GM12878 (cell line): ENCODE measurements at regions not wholly inside any gene's neighbourhood (a gene's known extent, or its start where the extent isn't known, plus 50 kb on each side); places are given as distances from the start of the nearest gene placed in this dataset.

Source experiments
- ATAC-seq: fragments of 200-7000 bp; cut with Tn5 transposase; 3 replicates; pipeline ENCODE4 v1.9.1; 2020; ENCODE audit warnings: mild to moderate bottlenecking, moderate library complexity
- BruUV-seq: library from RNA; stranded (reverse); fragments of 400-500 nt; replicated peaks from 2 replicates; lab custom pipeline; 2021; lab: Mats Ljungman, UMichigan
- CTCF ChIA-PET: fragments of 300-600 bp; sonication (Branson Sonifier 250); formaldehyde crosslinking; extraction: SDS; loops from one replicate; lab custom pipeline; 2021; ENCODE audit warnings: inconsistent platforms; lab: Yijun Ruan, JAX
- POLR2A ChIA-PET: fragments of 350-600 bp; formaldehyde crosslinking; extraction: SDS; loops from one replicate; lab custom pipeline; 2021; ENCODE audit warnings: inconsistent platforms; lab: Charles Lee
- RAD21 ChIA-PET: fragments of 300-600 bp; sonication (Branson Sonifier 250); formaldehyde crosslinking; loops from one replicate; lab custom pipeline; 2023; ENCODE audit warnings: antibody characterized with exemption; ENCODE audit not compliant: unreplicated experiment; lab: Charles Lee
- SMC1A ChIA-PET: fragments of 300-600 bp; sonication (Branson Sonifier 250); formaldehyde crosslinking; loops from one replicate; lab custom pipeline; 2023; ENCODE audit not compliant: unreplicated experiment, uncharacterized antibody; lab: Charles Lee
- DNase-seq: peaks from one replicate; pipeline ENCODE4 v3.0.0-alpha.2; 2011; ENCODE audit warnings: low read depth, low spot score
- FAIRE-seq: peaks from 3 replicates; lab custom pipeline; 2011; peaks lifted over from hg19 to GRCh38; lab: Jason Lieb, UNC
- H2AFZ ChIP-seq: 2 replicates; pipeline ENCODE4 v1.6.0; 2011; ENCODE audit warnings: low read depth, low read length, control low read depth; ENCODE audit not compliant: control insufficient read depth
- H3K27ac ChIP-seq: 2 replicates; pipeline ENCODE4 v1.5.1; 2011; ENCODE audit warnings: control low read depth; ENCODE audit not compliant: control insufficient read depth, insufficient read depth
- H3K27me3 ChIP-seq, 2 experiments: replicated peaks in 1 of 2; 2 replicates each; pipeline versions ENCODE4 v1.6.0 to v1.6.1; 2011; ENCODE audit warnings: low read length in 1 of 2; ENCODE audit not compliant: control insufficient read depth in 2 of 2, insufficient read depth in 2 of 2
- H3K36me3 ChIP-seq, 2 experiments: 2 replicates each; pipeline ENCODE4 v1.5.1; 2011; ENCODE audit warnings: low read length in 1 of 2; ENCODE audit not compliant: control insufficient read depth in 2 of 2, insufficient read depth in 2 of 2
- H3K4me1 ChIP-seq: 2 replicates; pipeline ENCODE4 v1.6.1; 2011; ENCODE audit warnings: mild to moderate bottlenecking, low read length, moderate library complexity, mixed read lengths; ENCODE audit not compliant: control insufficient read depth, insufficient read depth
- H3K4me2 ChIP-seq: 2 replicates; pipeline ENCODE4 v1.6.0; 2011; ENCODE audit warnings: control low read depth; ENCODE audit not compliant: control insufficient read depth, insufficient read depth
- H3K4me3 ChIP-seq: fragments of 200-600 bp; sonication (generic); 2 replicates; pipeline ENCODE4 v1.5.1; 2016
- H3K79me2 ChIP-seq: 2 replicates; pipeline ENCODE4 v1.6.0; 2011; ENCODE audit warnings: low read length; ENCODE audit not compliant: control insufficient read depth, insufficient read depth
- H3K9ac ChIP-seq: 2 replicates; pipeline ENCODE4 v1.8.0; 2011; ENCODE audit warnings: low read length, control low read depth, mixed read lengths; ENCODE audit not compliant: control insufficient read depth, insufficient read depth
- H3K9me3 ChIP-seq: replicated peaks from 3 replicates; pipeline ENCODE4 v1.5.1; 2011; ENCODE audit warnings: mild to moderate bottlenecking, low read length; ENCODE audit not compliant: control insufficient read depth, insufficient read depth
- H4K20me1 ChIP-seq: 2 replicates; pipeline ENCODE4 v1.6.0; 2011; ENCODE audit not compliant: control insufficient read depth, insufficient read depth
- ASH2L ChIP-seq: fragments of 300-600, 200-600 bp; sonication (generic); IDR thresholded peaks from 2 replicates; pipeline ENCODE4 v1.6.1; 2017; ENCODE audit warnings: low read depth, mild to moderate bottlenecking, borderline replicate concordance
- CHD2 ChIP-seq: IDR thresholded peaks from 2 replicates; pipeline ENCODE4 v1.6.1; 2011; ENCODE audit warnings: low read depth, low read length, improper control_type of control experiment, borderline replicate concordance
- IKZF1 ChIP-seq: fragments of 450-650 bp; conservative IDR thresholded peaks from 2 replicates; pipeline ENCODE4 v1.6.1; 2017; ENCODE audit warnings: antibody characterized with exemption, mild to moderate bottlenecking
- MXI1 ChIP-seq: fragments of 150-350 bp; IDR thresholded peaks from 2 replicates; pipeline ENCODE4 v1.6.1; 2011; ENCODE audit warnings: low read depth, mild to moderate bottlenecking, inconsistent platforms, low read length, improper control_type of control experiment
- NFYA ChIP-seq: IDR thresholded peaks from 2 replicates; pipeline ENCODE4 v1.6.1; 2011; ENCODE audit warnings: low read depth, mild to moderate bottlenecking, low read length, improper control_type of control experiment, borderline replicate concordance
- POLR2AphosphoS2 ChIP-seq: IDR thresholded peaks from 2 replicates; pipeline ENCODE4 v1.6.1; 2011; ENCODE audit warnings: low read depth, mild to moderate bottlenecking, low read length, improper control_type of control experiment, moderate library complexity
- POLR2AphosphoS5 ChIP-seq: IDR thresholded peaks from 2 replicates; pipeline ENCODE4 v1.6.1; 2011; ENCODE audit warnings: mild to moderate bottlenecking, low read length, inconsistent platforms
- RBBP5 ChIP-seq: fragments of 200-600 bp; sonication (generic); conservative IDR thresholded peaks from 2 replicates; pipeline ENCODE4 v1.6.1; 2016
- SIX5 ChIP-seq: IDR thresholded peaks from 2 replicates; pipeline ENCODE4 v1.6.1; 2011; ENCODE audit warnings: mild to moderate bottlenecking, low read depth, low read length, moderate library complexity; ENCODE audit not compliant: severe bottlenecking
- SMARCA5 ChIP-seq: fragments of 450-650 bp; IDR thresholded peaks from 2 replicates; pipeline ENCODE4 v1.6.1; 2017; ENCODE audit warnings: mild to moderate bottlenecking
- STAT1 ChIP-seq: fragments of 450-650 bp; conservative IDR thresholded peaks from 2 replicates; pipeline ENCODE4 v1.6.1; 2014; ENCODE audit warnings: antibody characterized with exemption, mild to moderate bottlenecking
- WGBS: methylation state at CpG from one replicate; pipeline ENCODE4 v1.1.6; 2016; ENCODE audit warnings: low lambda C conversion rate; ENCODE audit not compliant: insufficient replicate concordance, insufficient coverage; ENCODE audit errors: missing lambda C conversion rate; 5-methylcytosine and 5-hydroxymethylcytosine counted together
- in situ Hi-C: fragments of 300-500 bp; cut with MboI; formaldehyde crosslinking; loops from 9 replicates; pipeline ENCODE4 v1.14.3; 2018; ENCODE audit warnings: mixed read lengths
- intact Hi-C: fragments of 100-400 bp; cut with micrococcal nuclease; formaldehyde crosslinking; loops from one replicate; pipeline ENCODE4 v1.14.2; 2022; ENCODE audit not compliant: unreplicated experiment
- TF ChIP-seq, protein P1 (sequence below): fragments of 450-650 bp; IDR thresholded peaks from 2 replicates; pipeline ENCODE4 v1.6.1; 2017; ENCODE audit warnings: mild to moderate bottlenecking, moderate library complexity

DNA sequence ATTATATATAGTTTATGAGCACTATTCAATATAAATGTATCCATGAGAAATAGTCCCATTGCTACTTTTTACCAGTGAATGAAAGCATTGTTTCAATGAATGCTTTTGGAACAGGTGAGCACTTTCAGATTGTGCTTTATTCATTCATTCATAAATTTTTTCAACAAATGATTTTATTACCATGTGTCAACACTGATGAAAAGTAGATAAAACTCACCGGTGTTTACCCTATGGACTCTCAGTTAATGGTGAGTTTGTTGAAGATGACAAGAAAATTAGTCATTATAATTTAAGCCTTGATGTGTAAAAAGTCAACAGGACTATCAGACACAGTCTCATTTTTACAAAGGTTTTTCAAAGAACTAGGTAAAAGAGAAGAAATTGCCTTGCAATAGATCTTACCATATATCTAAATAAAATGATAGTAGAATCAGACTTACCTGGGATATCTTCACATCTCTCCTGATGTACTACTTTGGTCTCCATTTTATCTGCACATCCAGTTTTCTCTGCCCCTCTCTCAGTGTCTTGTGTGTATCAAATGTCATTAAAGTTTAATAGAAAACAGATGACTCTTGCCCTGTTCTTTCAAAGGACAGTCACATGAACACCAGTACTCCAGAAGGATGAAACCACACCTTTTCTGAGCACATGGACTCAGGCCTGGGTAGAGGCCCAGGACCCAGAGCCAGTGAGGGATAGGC lies 325.3 kb upstream of the RND3 start:
- in situ Hi-C loops = no loop called here
- Histone ChIP-seq H3K4me2 (no peak overlapping the region), H3K27ac (no peak overlapping the region), H3K79me2 (no peaks in the 10 kb centered on the region), H4K20me1 (no peaks in the 10 kb centered on the region), H2AFZ (no peak overlapping the region), H3K9ac (no peak overlapping the region), H3K36me3 (no peaks in the 10 kb centered on the region), H3K4me1 (no peaks in the 10 kb centered on the region), H3K4me3 (no peak overlapping the region), H3K9me3 (no peaks in the 10 kb centered on the region), H3K27me3 (no peaks in the 10 kb centered on the region)
- RAD21 ChIA-PET = no interaction called here
- CTCF ChIA-PET = no interaction called here
- SMC1A ChIA-PET = no interaction called here
- DNase-seq (no peak), FAIRE-seq (no peak), ATAC-seq (no peak)
- no TSS peak for BruUV-seq
- intact Hi-C loops = no loop called here
- POLR2A ChIA-PET = no interaction called here
- WGBS = 83% methylated on average over 1 of the region's 1 CpG
- TF ChIP-seq POLR2AphosphoS2 (no peak), RBBP5 (no peak)

- H3K27me3 ChIP-seq = no peaks in the 10 kb centered on the region
- TF ChIP-seq MXI1 = no peak
- no peak for TF ChIP-seq SMARCA5
- TF ChIP-seq CHD2 = no peak
- TF ChIP-seq ASH2L = no peak
- no peak for TF ChIP-seq POLR2AphosphoS5
- TF ChIP-seq, protein P1, sequence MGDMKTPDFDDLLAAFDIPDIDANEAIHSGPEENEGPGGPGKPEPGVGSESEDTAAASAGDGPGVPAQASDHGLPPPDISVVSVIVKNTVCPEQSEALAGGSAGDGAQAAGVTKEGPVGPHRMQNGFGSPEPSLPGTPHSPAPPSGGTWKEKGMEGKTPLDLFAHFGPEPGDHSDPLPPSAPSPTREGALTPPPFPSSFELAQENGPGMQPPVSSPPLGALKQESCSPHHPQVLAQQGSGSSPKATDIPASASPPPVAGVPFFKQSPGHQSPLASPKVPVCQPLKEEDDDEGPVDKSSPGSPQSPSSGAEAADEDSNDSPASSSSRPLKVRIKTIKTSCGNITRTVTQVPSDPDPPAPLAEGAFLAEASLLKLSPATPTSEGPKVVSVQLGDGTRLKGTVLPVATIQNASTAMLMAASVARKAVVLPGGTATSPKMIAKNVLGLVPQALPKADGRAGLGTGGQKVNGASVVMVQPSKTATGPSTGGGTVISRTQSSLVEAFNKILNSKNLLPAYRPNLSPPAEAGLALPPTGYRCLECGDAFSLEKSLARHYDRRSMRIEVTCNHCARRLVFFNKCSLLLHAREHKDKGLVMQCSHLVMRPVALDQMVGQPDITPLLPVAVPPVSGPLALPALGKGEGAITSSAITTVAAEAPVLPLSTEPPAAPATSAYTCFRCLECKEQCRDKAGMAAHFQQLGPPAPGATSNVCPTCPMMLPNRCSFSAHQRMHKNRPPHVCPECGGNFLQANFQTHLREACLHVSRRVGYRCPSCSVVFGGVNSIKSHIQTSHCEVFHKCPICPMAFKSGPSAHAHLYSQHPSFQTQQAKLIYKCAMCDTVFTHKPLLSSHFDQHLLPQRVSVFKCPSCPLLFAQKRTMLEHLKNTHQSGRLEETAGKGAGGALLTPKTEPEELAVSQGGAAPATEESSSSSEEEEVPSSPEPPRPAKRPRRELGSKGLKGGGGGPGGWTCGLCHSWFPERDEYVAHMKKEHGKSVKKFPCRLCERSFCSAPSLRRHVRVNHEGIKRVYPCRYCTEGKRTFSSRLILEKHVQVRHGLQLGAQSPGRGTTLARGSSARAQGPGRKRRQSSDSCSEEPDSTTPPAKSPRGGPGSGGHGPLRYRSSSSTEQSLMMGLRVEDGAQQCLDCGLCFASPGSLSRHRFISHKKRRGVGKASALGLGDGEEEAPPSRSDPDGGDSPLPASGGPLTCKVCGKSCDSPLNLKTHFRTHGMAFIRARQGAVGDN = no peak
- TF ChIP-seq SIX5 = no peak
- TF ChIP-seq NFYA = no peak
- TF ChIP-seq STAT1 = no peak
- no peak for TF ChIP-seq IKZF1
- intact Hi-C loops = no loop called here
- CTCF ChIA-PET = no interaction called here
- H3K9ac ChIP-seq = no peak overlapping the region
- no peaks in the 10 kb centered on the region for H3K9me3 ChIP-seq
- in situ Hi-C loops = no loop called here
- FAIRE-seq (no peak), ATAC-seq (no peak), DNase-seq (no peak)
- BruUV-seq = no TSS peak
- POLR2A ChIA-PET = no interaction called here
- no peaks in the 10 kb centered on the region for H3K36me3 ChIP-seq
- SMC1A ChIA-PET = no interaction called here
- no peaks in the 10 kb centered on the region for H3K79me2 ChIP-seq
- H3K4me2 ChIP-seq = no peak overlapping the region
- 0% methylated on average over 3 of the region's 3 CpGs for WGBS
- H2AFZ ChIP-seq = no peak overlapping the region
- RAD21 ChIA-PET = interaction anchor here (0.6 kb wide), 1 partner anchor 239 kb away, joined by 3 read pairs; no protein-coding TSS in a partner anchor
- H4K20me1 ChIP-seq = no peaks in the 10 kb centered on the region
- no peaks in the 10 kb centered on the region for H3K4me1 ChIP-seq
- no peak overlapping the region for H3K4me3 ChIP-seq
- H3K27ac ChIP-seq = no peak overlapping the region
These were observed 324.6 kb upstream of the RND3 start for GRCh38 chr2:150812066-150812465.
